Activated naive CD8-positive, alpha-beta T cell treated with anti-CD3 and anti-CD28 coated beads, Interleukin-2, amount 50 U/mL, for 24 hours (primary cell): ENCODE measurements at regions not wholly inside any gene's neighbourhood (a gene's known extent, or its start where the extent isn't known, plus 50 kb on each side); places are given as distances from the start of the nearest gene placed in this dataset.
"Not testable (repeated sequence)": the region's sequence is repeated elsewhere in the genome, so short reads cannot be mapped to it uniquely, and the experiment has no call there.

Experiments used
- ATAC-seq: fragments of 150-1000 bp; cut with Tn5 transposase; one replicate; pipeline ENCODE4 v1.10.0; 2021
- DNase-seq: peaks from one replicate; pipeline ENCODE4 v3.0.0; 2021
- H3K27ac Mint-ChIP-seq: one replicate; pipeline ENCODE4 v1.8.0; 2021; ENCODE audit warnings: mild to moderate bottlenecking, mixed read lengths
- H3K27me3 Mint-ChIP-seq: one replicate; pipeline ENCODE4 v1.8.0; 2021; ENCODE audit warnings: mixed read lengths
- H3K36me3 Mint-ChIP-seq: one replicate; pipeline ENCODE4 v1.8.0; 2021; ENCODE audit warnings: low read depth, mixed read lengths
- H3K4me1 Mint-ChIP-seq: one replicate; pipeline ENCODE4 v1.8.0; 2021; ENCODE audit warnings: mixed read lengths
- H3K4me3 Mint-ChIP-seq: one replicate; pipeline ENCODE4 v1.8.0; 2021; ENCODE audit warnings: mild to moderate bottlenecking, moderate library complexity, mixed read lengths
- H3K9me3 Mint-ChIP-seq: one replicate; pipeline ENCODE4 v1.8.0; 2021; ENCODE audit warnings: mixed read lengths

GRCh38 chr1:43108080-43108479 is 64.0 kb downstream of the EBNA1BP2 start:
- H3K27me3 Mint-ChIP-seq: peaks cover 5% of the 10 kb centered on the region
- ATAC-seq: no peak
- H3K9me3 Mint-ChIP-seq: peaks cover 41% of the 10 kb centered on the region
- no peaks in the 10 kb centered on the region for H3K4me1 Mint-ChIP-seq
- DNase-seq: no peak
- no peak overlapping the region for H3K4me3 Mint-ChIP-seq
- peaks cover 5% of the 10 kb centered on the region for H3K36me3 Mint-ChIP-seq
- H3K27ac Mint-ChIP-seq: no peak overlapping the region

GRCh38 chr1:43107664-43108063 is 64.4 kb downstream of the EBNA1BP2 start:
- Mint-ChIP-seq H3K9me3 (peaks cover 41% of the 10 kb centered on the region), H3K36me3 (peaks cover 5% of the 10 kb centered on the region), H3K27ac (no peak overlapping the region), H3K27me3 (peaks cover 5% of the 10 kb centered on the region), H3K4me1 (no peaks in the 10 kb centered on the region), H3K4me3 (no peak overlapping the region)
- ATAC-seq (no peak), DNase-seq (no peak)

- peaks cover 7% of the 10 kb centered on the region for H3K27me3 Mint-ChIP-seq
- H3K36me3 Mint-ChIP-seq: peaks cover 3% of the 10 kb centered on the region
- H3K4me1 Mint-ChIP-seq: no peaks in the 10 kb centered on the region
- H3K27ac Mint-ChIP-seq: no peak overlapping the region
- DNase-seq: no peak
- H3K9me3 Mint-ChIP-seq: peaks cover 28% of the 10 kb centered on the region
- no peak overlapping the region for H3K4me3 Mint-ChIP-seq
- ATAC-seq: no peak
Observed at GRCh38 chr1:43104027-43104763, 67.9 kb downstream of the EBNA1BP2 start.

GRCh38 chr1:43101061-43101460 is 71.0 kb downstream of the EBNA1BP2 start:
- Mint-ChIP-seq H3K36me3 (no peaks in the 10 kb centered on the region), H3K27me3 (peaks cover 6% of the 10 kb centered on the region), H3K4me3 (no peak overlapping the region), H3K9me3 (peaks cover 17% of the 10 kb centered on the region), H3K27ac (no peak overlapping the region), H3K4me1 (no peaks in the 10 kb centered on the region)
- no peak for ATAC-seq
- no peak for DNase-seq

- no peak for ATAC-seq
- Mint-ChIP-seq H3K9me3 (no peaks in the 10 kb centered on the region), H3K27me3 (peaks cover 5% of the 10 kb centered on the region), H3K4me1 (no peaks in the 10 kb centered on the region), H3K27ac (no peak overlapping the region), H3K36me3 (no peaks in the 10 kb centered on the region), H3K4me3 (no peak overlapping the region)
- no peak for DNase-seq
Observed at GRCh38 chr1:43098200-43098599, 73.9 kb downstream of the EBNA1BP2 start.

GRCh38 chr1:43096528-43096927 is 75.6 kb downstream of the EBNA1BP2 start:
- H3K4me1 Mint-ChIP-seq, ATAC-seq, H3K27ac Mint-ChIP-seq, H3K9me3 Mint-ChIP-seq, H3K27me3 Mint-ChIP-seq, DNase-seq, H3K4me3 Mint-ChIP-seq, H3K36me3 Mint-ChIP-seq: not testable (repeated sequence)

- not testable (repeated sequence) for H3K4me3 Mint-ChIP-seq, H3K4me1 Mint-ChIP-seq, H3K9me3 Mint-ChIP-seq, ATAC-seq, DNase-seq, H3K27ac Mint-ChIP-seq, H3K36me3 Mint-ChIP-seq
- peaks cover 13% of the 10 kb centered on the region for H3K27me3 Mint-ChIP-seq
Observed at GRCh38 chr1:43090812-43091211, 81.3 kb downstream of the EBNA1BP2 start.

GRCh38 chr1:43090157-43090556 is 81.9 kb downstream of the EBNA1BP2 start:
- not testable (repeated sequence) for H3K36me3 Mint-ChIP-seq, H3K9me3 Mint-ChIP-seq, H3K4me1 Mint-ChIP-seq, ATAC-seq, H3K27ac Mint-ChIP-seq, DNase-seq, H3K4me3 Mint-ChIP-seq
- peaks cover 16% of the 10 kb centered on the region for H3K27me3 Mint-ChIP-seq

GRCh38 chr1:43083375-43083891 is 88.7 kb downstream of the EBNA1BP2 start:
- H3K27me3 Mint-ChIP-seq: peaks cover 11% of the 10 kb centered on the region
- no peak overlapping the region for H3K27ac Mint-ChIP-seq
- H3K4me3 Mint-ChIP-seq: no peak overlapping the region
- ATAC-seq (no peak), DNase-seq (no peak)
- no peaks in the 10 kb centered on the region for H3K9me3 Mint-ChIP-seq
- H3K4me1 Mint-ChIP-seq: no peaks in the 10 kb centered on the region
- no peaks in the 10 kb centered on the region for H3K36me3 Mint-ChIP-seq

- Mint-ChIP-seq H3K27ac (no peak overlapping the region), H3K36me3 (no peaks in the 10 kb centered on the region), H3K4me1 (no peaks in the 10 kb centered on the region), H3K9me3 (no peaks in the 10 kb centered on the region), H3K27me3 (peaks cover 11% of the 10 kb centered on the region), H3K4me3 (no peak overlapping the region)
- DNase-seq (no peak), ATAC-seq (no peak)
Observed at GRCh38 chr1:43082740-43083139, 89.3 kb downstream of the EBNA1BP2 start.

- H3K4me1 Mint-ChIP-seq: peaks cover 4% of the 10 kb centered on the region
- H3K27ac Mint-ChIP-seq: no peak overlapping the region
- no peaks in the 10 kb centered on the region for H3K36me3 Mint-ChIP-seq
- no peaks in the 10 kb centered on the region for H3K9me3 Mint-ChIP-seq
- no peaks in the 10 kb centered on the region for H3K27me3 Mint-ChIP-seq
- ATAC-seq (no peak), DNase-seq (no peak)
- no peak overlapping the region for H3K4me3 Mint-ChIP-seq
Observed at GRCh38 chr1:43077273-43077672, 94.8 kb downstream of the EBNA1BP2 start.

GRCh38 chr1:43074709-43075108 is 97.4 kb downstream of the EBNA1BP2 start:
- Mint-ChIP-seq H3K36me3 (no peaks in the 10 kb centered on the region), H3K4me1 (peaks cover 4% of the 10 kb centered on the region), H3K9me3 (no peaks in the 10 kb centered on the region)

GRCh38 chr1:43074244-43074643 is 97.8 kb downstream of the EBNA1BP2 start:
- Mint-ChIP-seq H3K36me3 (no peaks in the 10 kb centered on the region), H3K4me3 (no peak overlapping the region), H3K27ac (no peak overlapping the region), H3K4me1 (peaks cover 4% of the 10 kb centered on the region), H3K27me3 (no peaks in the 10 kb centered on the region), H3K9me3 (no peaks in the 10 kb centered on the region)
- ATAC-seq (no peak), DNase-seq (no peak)

More at GRCh38 chr1:43074709-43075108, 97.4 kb downstream of the EBNA1BP2 start:
- ATAC-seq (no peak), DNase-seq (no peak)
- no peak overlapping the region for H3K4me3 Mint-ChIP-seq
- H3K27ac Mint-ChIP-seq: no peak overlapping the region
- no peaks in the 10 kb centered on the region for H3K27me3 Mint-ChIP-seq

GRCh38 chr1:43073490-43074230 is 98.4 kb downstream of the EBNA1BP2 start:
- no peak overlapping the region for H3K4me3 Mint-ChIP-seq
- H3K27me3 Mint-ChIP-seq: no peaks in the 10 kb centered on the region
- ATAC-seq (peak; percentile 81), DNase-seq (peak; percentile 70)
- H3K36me3 Mint-ChIP-seq: no peaks in the 10 kb centered on the region
- no peak overlapping the region for H3K27ac Mint-ChIP-seq
- peaks cover 4% of the 10 kb centered on the region for H3K4me1 Mint-ChIP-seq
- H3K9me3 Mint-ChIP-seq: no peaks in the 10 kb centered on the region

GRCh38 chr1:43072314-43072713 is 99.8 kb downstream of the EBNA1BP2 start:
- H3K27ac Mint-ChIP-seq: no peak overlapping the region

More at GRCh38 chr1:43072314-43072713, 99.8 kb downstream of the EBNA1BP2 start:
- Mint-ChIP-seq H3K27me3 (no peaks in the 10 kb centered on the region), H3K4me3 (no peak overlapping the region), H3K4me1 (peaks cover 10% of the 10 kb centered on the region), H3K9me3 (no peaks in the 10 kb centered on the region), H3K36me3 (no peaks in the 10 kb centered on the region)
- ATAC-seq: no peak
- DNase-seq: no peak
